ENCODE measurements at regions not wholly inside any gene's neighbourhood (a gene's known extent, or its start where the extent isn't known, plus 50 kb on each side); places are given as distances from the start of the nearest gene placed in this dataset.

- TF ChIP-seq, protein P1, sequence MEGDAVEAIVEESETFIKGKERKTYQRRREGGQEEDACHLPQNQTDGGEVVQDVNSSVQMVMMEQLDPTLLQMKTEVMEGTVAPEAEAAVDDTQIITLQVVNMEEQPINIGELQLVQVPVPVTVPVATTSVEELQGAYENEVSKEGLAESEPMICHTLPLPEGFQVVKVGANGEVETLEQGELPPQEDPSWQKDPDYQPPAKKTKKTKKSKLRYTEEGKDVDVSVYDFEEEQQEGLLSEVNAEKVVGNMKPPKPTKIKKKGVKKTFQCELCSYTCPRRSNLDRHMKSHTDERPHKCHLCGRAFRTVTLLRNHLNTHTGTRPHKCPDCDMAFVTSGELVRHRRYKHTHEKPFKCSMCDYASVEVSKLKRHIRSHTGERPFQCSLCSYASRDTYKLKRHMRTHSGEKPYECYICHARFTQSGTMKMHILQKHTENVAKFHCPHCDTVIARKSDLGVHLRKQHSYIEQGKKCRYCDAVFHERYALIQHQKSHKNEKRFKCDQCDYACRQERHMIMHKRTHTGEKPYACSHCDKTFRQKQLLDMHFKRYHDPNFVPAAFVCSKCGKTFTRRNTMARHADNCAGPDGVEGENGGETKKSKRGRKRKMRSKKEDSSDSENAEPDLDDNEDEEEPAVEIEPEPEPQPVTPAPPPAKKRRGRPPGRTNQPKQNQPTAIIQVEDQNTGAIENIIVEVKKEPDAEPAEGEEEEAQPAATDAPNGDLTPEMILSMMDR (conservative IDR thresholded peaks at IDR 0.05 in 1 of 2, IDR thresholded peaks at IDR 0.05 in 1 of 2; ENCODE audit: low read depth in 1 of 2, low read length in 2 of 2): no peak
- no peak for TF ChIP-seq EZH2 (IDR thresholded peaks at IDR 0.05; ENCODE audit: low read length, missing control alignments)
Observed at GRCh38 chr7:26543951-26544350, 252.3 kb downstream of the SNX10 start.
